Progenitor cell of endocrine pancreas (in vitro differentiated cells): ENCODE measurements at regions not wholly inside any gene's neighbourhood (a gene's known extent, or its start where the extent isn't known, plus 50 kb on each side); places are given as distances from the start of the nearest gene placed in this dataset.

Experiments used
- DNase-seq: peaks from one replicate; pipeline ENCODE4 v3.0.0; 2021; ENCODE audit warnings: low spot score; ENCODE audit not compliant: unreplicated experiment
- H3K27ac Mint-ChIP-seq: 2 replicates; pipeline ENCODE4 v1.8.0; 2021; ENCODE audit warnings: mild to moderate bottlenecking, moderate library complexity, mixed read lengths
- H3K27me3 Mint-ChIP-seq: 2 replicates; pipeline ENCODE4 v1.8.0; 2021; ENCODE audit warnings: mixed read lengths
- H3K36me3 Mint-ChIP-seq: 2 replicates; pipeline ENCODE4 v1.8.0; 2022; ENCODE audit warnings: mixed read lengths; ENCODE audit not compliant: insufficient read depth
- H3K4me1 Mint-ChIP-seq: 2 replicates; pipeline ENCODE4 v1.8.0; 2021; ENCODE audit warnings: low read depth, mixed read lengths
- H3K4me3 Mint-ChIP-seq: 2 replicates; pipeline ENCODE4 v1.8.0; 2021; ENCODE audit warnings: low read depth, mild to moderate bottlenecking, moderate library complexity, mixed read lengths
- H3K9me3 Mint-ChIP-seq: 2 replicates; pipeline ENCODE4 v1.8.0; 2021; ENCODE audit warnings: low read depth, mixed read lengths
- TF ChIP-seq, protein P1 (sequence below): fragments of 200-600 bp; sonication (generic); IDR thresholded peaks from one replicate; pipeline ENCODE4 v1.5.0; 2021; ENCODE audit warnings: antibody characterized with exemption, mild to moderate bottlenecking; ENCODE audit not compliant: unreplicated experiment

DNA sequence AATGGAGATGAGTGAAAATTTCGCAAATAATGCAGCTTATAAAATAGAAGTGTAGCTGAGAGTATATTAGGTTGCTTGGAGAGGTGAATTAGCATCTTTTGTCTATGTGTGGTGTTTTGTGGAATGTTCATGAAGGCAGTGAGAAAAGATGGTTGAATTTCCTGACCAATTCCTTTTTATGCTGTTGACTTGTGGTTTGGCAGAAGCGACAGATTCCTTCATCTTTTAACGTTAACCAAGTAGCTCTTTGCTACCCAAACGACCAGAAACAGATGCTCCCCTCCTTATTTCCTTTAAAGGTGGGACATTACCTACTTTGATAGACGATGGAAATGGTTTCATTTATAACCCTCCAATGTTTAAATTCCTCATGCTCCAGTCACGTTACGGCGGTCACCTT, 390.5 kb downstream of the QKI start:
- peaks cover 3% of the 10 kb centered on the region for H3K27me3 Mint-ChIP-seq
- H3K4me3 Mint-ChIP-seq: no peak overlapping the region
- no peak for DNase-seq
- H3K4me1 Mint-ChIP-seq: no peaks in the 10 kb centered on the region
- peaks cover 2% of the 10 kb centered on the region for H3K9me3 Mint-ChIP-seq
- H3K36me3 Mint-ChIP-seq: no peaks in the 10 kb centered on the region
- H3K27ac Mint-ChIP-seq: no peak overlapping the region
- TF ChIP-seq, protein P1, sequence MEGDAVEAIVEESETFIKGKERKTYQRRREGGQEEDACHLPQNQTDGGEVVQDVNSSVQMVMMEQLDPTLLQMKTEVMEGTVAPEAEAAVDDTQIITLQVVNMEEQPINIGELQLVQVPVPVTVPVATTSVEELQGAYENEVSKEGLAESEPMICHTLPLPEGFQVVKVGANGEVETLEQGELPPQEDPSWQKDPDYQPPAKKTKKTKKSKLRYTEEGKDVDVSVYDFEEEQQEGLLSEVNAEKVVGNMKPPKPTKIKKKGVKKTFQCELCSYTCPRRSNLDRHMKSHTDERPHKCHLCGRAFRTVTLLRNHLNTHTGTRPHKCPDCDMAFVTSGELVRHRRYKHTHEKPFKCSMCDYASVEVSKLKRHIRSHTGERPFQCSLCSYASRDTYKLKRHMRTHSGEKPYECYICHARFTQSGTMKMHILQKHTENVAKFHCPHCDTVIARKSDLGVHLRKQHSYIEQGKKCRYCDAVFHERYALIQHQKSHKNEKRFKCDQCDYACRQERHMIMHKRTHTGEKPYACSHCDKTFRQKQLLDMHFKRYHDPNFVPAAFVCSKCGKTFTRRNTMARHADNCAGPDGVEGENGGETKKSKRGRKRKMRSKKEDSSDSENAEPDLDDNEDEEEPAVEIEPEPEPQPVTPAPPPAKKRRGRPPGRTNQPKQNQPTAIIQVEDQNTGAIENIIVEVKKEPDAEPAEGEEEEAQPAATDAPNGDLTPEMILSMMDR: no peak

DNA sequence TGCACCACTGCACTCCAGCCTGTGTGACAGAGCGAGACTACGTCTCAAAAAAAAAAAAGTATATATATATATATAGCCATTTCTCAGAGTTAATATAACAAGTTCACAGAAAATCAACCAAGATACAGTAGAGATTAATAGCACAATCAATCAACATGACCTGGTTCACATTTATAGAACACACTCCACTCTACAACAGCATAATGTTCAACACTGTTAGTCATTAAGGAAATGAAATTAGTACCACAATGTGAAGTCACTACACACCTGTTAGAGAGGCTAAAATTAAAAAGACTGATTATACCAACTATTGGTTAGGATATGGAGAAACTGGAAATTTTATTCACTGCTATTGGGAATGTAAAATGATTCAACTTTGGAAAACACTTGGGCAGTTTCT, 387.7 kb downstream of the QKI start:
- no peaks in the 10 kb centered on the region for H3K4me1 Mint-ChIP-seq
- no peaks in the 10 kb centered on the region for H3K36me3 Mint-ChIP-seq
- TF ChIP-seq, protein P1: no peak
- no peak overlapping the region for H3K27ac Mint-ChIP-seq
- no peaks in the 10 kb centered on the region for H3K27me3 Mint-ChIP-seq
- no peak overlapping the region for H3K4me3 Mint-ChIP-seq
- DNase-seq: no peak
- peaks cover 10% of the 10 kb centered on the region for H3K9me3 Mint-ChIP-seq

DNA sequence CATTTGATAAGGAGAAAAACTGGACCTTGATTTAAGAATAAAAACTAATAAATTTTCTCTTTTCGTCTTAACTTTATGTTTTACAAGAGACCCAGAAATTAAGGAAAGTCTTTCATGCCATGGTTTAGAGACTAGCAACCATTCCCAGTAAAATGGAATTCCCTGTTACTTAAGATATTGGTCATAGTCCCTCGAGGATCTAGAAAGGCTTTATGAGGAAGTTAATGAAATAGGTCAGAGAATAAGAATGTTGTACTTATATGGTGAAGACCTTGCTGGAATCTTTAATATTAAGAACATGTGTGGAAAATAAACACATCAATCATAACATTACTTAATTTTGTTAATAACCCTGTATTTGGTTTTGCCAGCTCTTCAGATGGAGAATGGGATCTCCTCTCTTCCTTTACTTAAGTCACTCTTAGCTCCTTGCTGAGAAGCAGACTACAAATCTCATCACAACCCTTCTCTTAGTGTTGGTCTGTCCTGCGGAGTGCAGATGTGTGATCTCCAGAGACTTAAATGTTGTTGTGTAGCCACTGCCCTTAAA, 382.9 kb downstream of the QKI start:
- H3K4me3 Mint-ChIP-seq: no peak overlapping the region
- no peaks in the 10 kb centered on the region for H3K36me3 Mint-ChIP-seq
- TF ChIP-seq, protein P1: no peak
- H3K27ac Mint-ChIP-seq: no peak overlapping the region
- H3K4me1 Mint-ChIP-seq: no peaks in the 10 kb centered on the region
- no peaks in the 10 kb centered on the region for H3K27me3 Mint-ChIP-seq
- peaks cover 8% of the 10 kb centered on the region for H3K9me3 Mint-ChIP-seq
- no peak for DNase-seq

DNA sequence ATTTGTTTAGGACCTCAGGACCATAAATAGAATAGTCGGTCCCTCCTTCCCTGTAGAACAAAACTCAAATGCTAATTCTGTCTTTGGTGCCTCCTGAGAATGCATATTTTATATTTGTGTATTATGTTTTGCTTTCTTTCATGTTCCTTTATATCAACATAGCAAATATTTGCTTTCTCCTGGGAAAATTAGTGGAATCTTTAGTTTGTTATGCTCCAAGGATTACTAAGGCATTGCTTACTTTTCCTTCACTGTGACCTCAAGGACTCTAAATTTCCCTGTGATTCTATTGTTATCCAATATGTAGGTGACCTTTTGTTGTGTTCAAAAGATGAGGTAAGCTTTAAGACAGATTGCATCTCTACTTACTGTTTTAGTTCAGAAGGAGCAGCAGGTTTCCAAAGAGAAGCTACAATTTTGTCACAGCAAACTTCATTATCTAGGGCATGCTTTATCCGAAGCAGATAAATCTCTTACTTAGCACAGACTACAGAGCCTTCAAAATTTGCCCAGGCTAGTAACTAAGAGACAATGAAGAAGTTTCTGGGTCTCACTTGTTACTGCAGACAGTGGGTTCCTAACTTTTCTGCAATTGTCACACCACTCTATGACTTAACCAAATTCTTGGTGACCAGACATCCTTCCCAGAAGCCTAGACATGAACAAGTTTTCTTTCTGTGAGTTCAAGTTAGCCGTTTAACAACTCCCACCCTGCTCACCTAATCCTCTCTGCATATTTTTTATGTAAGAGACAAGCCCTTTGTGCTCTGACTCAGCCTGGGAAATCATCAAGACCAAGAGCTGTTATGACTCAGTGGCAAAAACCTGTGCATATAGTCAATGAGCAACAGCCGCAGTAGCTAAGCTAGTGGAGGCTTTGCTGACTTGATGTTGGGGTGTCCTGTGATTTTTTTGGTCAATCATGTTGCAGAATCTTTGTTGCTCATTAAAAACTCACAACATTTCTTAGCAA, 378.8 kb downstream of the QKI start:
- no peak for DNase-seq
- TF ChIP-seq, protein P1: no peak
- H3K27me3 Mint-ChIP-seq: peaks cover 8% of the 10 kb centered on the region
- no peaks in the 10 kb centered on the region for H3K4me1 Mint-ChIP-seq
- no peak overlapping the region for H3K27ac Mint-ChIP-seq
- no peak overlapping the region for H3K4me3 Mint-ChIP-seq
- H3K36me3 Mint-ChIP-seq: no peaks in the 10 kb centered on the region
- H3K9me3 Mint-ChIP-seq: no peaks in the 10 kb centered on the region

DNA sequence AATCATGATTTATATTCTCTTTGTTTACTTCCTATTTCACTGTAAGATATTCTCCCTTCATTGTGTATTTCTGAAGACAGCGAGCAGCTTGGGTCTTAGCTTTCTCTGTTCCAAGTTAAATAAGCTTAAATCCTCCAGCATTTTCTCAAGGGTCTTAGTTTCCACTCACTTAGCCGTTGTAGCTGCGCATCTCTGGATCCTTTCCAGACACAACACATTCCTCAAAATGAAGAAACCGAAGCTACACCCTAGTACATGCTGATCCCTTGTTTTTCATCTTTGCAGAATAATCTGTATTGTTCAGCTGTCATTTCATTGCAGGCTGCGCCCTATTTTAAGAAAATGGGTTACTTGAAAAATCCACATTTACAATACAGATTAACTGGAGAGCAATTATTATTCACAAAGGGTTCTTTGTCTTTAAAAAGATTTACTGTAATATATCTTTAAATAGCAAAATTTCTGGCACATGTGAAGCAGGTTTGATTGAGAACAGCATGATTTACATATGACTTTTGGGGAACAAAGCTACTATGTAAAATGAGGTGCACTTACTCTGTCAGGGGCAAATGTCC, 375.8 kb downstream of the QKI start:
- peaks cover 10% of the 10 kb centered on the region for H3K27me3 Mint-ChIP-seq
- H3K4me3 Mint-ChIP-seq: no peak overlapping the region
- TF ChIP-seq, protein P1: no peak
- H3K4me1 Mint-ChIP-seq: no peaks in the 10 kb centered on the region
- DNase-seq: no peak
- H3K9me3 Mint-ChIP-seq: no peaks in the 10 kb centered on the region
- H3K27ac Mint-ChIP-seq: no peak overlapping the region
- no peaks in the 10 kb centered on the region for H3K36me3 Mint-ChIP-seq
